CD4-positive, alpha-beta T cell treated with Interleukin-10 for 1 hour (primary cell): ENCODE measurements at regions not wholly inside any gene's neighbourhood (a gene's known extent, or its start where the extent isn't known, plus 50 kb on each side); places are given as distances from the start of the nearest gene placed in this dataset.
A peak's percentile ranks its signal among the peaks of the same experiment; 100 is the strongest.
"Not testable (repeated sequence)": the region's sequence is repeated elsewhere in the genome, so short reads cannot be mapped to it uniquely, and the experiment has no call there.

ENCODE experiments used
- DNase-seq: peaks from one replicate; pipeline ENCODE4 v3.0.0-alpha.2; 2020

- peak; percentile 56 for DNase-seq
Measured at GRCh38 chr14:104389326-104390220, 190.0 kb upstream of the C14orf180 start.

- DNase-seq, result no peak
Measured at GRCh38 chr14:104390221-104390931, 189.2 kb upstream of the C14orf180 start.

DNA sequence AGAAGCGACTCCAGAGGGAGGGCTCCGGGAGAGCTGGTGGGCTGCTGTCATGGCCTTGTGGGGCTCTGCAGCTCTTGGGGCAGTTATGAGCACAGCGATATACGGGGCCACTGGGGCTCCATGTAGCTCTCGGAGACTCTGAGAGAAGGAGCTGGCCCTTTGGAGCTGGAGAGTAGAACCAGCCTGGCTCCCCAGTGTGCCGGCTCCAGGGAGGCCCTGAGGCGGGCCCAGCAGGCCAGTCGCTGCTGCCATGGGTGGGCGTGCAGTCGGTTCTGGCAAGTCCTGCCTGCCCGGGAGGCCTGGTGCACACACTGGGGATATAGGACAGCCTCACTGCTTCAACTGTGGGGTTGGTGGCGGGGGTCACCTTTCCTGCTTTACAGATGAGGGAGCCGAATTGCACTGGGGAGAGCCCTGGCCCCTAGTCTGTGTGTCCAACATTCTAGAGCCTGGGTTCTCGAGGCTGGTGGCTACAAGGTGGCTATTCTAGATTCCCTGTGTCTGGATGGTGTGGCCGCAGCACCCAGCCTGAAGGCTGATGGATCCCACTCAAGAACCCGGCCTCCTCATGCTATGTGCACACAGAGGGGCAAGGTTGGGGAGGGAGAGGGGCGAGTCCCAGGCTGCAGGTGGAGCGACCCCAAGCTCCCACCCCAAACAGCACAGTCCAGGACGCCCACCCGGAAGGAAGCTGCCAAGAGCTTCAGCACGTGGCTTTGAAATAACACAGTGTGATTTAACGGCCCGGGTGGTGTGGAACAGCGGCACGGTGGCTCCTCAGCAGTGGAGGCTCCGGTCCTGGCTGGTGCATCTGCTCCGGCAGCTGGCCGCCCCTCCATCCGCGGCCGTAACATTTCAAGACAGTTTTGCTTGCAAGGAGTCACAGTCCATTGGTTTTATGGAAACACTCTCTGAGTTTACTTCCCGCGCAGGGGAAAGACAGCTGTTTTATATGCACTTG lies 188.3 kb upstream of the C14orf180 start:
- DNase-seq, result no peak

DNA sequence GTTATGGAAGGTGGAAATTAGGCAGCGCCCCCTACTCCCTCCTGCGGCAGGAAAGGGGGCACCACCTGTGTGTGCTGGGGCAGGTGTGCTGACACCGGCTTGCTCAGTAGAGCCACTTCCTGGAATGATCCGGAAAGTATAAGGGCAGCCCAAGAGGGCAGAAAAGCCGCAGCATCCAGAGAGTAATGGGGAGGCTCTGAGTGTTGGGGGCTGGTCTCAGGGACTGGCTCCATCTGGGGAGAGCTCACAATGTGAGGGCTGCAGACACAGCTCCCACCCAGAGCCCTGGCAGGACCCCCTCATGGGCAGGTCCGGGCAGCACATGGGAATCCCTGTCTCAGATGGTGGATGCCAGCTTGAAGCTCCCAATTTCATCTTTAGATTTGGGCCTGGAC lies 187.6 kb upstream of the C14orf180 start:
- peak; percentile 23 for DNase-seq

DNA sequence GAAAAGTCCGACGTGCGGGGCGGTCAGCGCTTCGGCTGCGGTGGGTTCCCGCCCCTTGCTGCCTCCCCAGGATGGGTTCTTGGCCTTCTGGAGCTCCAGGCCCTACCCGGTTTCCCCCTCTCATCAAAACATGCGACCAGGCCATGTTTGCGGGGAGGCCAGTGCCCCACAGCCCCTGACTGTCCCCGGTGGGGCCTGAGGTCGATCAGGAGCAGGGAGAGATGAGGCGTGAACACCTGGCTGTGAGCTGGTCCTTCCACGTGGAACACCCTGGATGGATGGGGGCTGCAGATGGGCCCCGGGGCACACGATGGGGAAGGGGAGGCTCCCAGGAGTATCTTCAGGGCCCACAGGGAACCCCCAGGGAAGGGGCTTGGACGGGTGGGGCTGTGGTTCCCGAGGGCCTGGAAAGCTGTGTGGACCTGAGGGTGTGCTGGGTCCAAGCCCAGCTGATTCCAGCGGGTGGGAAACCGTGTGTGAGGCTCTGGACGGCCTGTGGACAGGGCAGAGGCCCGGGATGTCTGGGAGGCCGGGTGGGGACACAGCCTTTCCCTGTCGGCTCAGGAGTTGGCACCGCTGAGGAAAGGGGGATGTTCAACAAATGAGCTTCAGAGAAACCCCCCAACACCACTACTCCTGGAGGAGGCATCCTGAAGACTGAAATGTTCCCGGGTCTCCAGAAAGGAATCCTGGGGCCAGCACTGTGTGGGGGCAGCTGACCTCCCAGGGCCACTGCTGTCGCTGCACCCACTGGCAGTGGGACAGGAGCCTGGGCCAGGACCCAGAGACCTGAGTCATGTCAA lies 187.0 kb upstream of the C14orf180 start:
- DNase-seq, result no peak

DNA sequence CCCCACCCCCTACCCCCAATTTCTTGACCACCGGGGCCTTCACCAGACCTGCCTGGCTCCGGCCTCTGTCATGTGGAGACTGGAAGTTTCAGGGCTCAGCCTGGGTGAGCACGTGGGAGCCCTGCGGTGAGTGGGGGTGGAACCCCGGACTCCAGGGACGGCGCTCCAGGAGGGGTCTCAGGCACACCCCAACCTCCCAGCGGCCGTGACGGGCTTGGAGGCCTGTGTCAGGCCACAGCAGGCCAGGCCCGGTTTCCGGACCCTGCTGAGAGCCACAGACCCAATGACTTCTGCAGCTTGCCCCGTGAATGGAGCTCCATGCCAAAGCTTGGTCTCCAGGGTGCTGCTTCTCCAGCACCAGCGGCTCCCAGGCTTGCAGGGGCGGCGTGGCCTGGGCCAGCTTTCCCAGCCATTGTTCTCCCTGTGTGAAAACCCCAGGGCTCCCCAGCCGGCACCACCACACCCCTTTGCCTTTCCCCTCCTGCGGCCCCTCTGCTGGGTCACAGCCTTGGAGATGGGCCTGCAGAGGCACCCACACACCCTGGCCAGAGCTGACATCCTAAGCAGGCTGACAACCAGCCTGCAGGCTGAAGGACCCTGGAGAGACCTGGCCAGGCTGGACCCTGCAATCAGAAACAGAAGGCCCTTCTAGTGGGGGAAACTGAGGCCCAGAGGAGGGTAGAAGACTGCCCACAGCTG lies 186.2 kb upstream of the C14orf180 start:
- no peak for DNase-seq

- peak; percentile 78 for DNase-seq
Measured at GRCh38 chr14:104393898-104394381, 185.6 kb upstream of the C14orf180 start.

GRCh38 chr14:104394409-104394851 lies 185.1 kb upstream of the C14orf180 start:
- no peak for DNase-seq

DNA sequence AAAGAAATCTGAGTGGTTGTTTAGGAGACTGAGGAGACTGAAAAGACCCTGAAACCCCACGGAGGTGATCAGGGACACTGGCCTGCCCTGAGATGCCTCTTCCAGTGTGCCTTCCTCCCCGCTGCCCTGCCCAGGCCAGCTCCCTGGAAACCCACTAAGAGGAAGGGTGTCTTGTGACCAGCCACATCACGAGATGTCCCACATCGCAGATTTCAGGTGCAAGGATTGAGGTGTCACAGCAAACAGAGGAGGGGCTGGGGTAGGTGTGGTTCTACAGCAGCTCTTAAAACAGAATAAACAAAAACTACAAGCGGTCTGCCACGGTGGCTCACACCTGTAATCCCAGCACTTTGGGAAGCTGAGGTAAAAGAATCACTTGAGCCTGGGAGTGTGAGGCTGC lies 184.3 kb upstream of the C14orf180 start:
- DNase-seq, result no peak

DNA sequence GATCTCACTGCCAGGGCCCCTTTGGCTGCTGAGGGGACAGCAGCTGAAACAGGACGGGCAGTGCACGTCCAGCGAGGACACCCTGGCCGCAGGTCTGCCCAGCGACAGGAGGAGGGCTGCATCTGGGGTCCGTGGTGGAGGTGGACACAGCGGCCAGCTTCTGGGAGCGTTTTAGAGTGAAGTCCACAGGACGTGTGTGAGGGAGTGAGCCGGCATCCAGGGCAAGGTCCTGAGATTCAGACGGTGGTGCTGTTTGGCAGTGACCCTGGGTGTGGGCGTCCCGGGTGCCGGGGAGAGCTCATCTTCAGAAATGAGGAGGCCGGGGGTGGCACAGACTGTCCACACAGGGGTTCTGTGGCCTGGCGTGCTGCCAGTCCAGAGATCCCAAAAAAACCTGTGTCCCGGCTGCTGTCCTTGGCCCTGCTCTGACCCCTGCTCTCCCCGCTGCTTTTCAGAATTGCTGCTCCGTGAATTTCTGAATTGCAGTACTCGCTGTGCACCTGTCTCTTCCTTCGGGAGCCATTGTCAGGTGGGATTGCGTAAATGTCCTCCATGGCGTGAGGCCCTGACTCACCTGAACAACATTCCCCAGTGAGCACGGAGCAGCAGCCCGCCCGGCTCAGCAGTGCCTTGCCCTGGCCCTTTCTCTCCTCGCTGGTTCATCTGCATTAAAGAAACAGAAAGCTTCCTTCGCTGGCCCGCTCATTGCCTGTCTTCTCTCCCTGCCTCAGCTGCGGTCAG lies 183.5 kb upstream of the C14orf180 start:
- no peak for DNase-seq

DNA sequence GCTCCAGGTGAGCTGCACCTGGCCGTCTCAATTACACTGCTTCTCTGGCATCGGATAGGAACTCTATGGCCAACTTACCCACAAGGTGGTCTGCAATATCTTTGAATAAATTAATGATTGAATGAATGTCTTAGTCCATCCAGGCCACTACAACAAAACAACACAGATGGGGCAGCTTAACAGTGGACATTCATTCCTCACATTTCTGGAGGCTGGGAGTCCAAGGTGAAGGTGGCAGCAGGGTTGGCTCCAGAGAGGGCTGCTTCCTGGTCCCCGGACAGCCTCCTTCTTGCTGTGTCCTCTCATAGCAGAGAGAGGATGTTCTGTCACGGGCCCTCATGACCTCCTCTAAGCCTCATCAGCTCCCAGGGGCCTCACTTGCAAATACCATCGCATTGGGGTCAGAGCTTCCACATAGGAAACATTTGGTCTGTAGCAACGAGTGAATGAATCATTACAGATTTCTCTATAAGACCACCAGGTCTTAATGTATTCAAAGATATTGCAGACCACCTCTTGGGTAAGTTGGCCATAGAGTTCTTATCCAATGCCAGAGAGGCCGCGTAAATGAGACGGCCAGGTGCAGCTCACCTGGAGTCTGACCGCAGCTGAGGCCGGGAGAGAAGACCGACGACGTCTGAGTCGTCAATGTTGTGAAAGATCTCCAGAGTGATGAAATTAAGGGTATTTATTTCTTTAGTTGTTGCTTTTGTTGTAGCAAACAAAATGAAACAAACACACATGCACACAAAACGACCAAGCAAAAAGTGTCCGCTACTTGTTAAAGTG lies 182.7 kb upstream of the C14orf180 start:
- no peak for DNase-seq

GRCh38 chr14:104397956-104398355 lies 181.6 kb upstream of the C14orf180 start:
- DNase-seq, result no peak

DNA sequence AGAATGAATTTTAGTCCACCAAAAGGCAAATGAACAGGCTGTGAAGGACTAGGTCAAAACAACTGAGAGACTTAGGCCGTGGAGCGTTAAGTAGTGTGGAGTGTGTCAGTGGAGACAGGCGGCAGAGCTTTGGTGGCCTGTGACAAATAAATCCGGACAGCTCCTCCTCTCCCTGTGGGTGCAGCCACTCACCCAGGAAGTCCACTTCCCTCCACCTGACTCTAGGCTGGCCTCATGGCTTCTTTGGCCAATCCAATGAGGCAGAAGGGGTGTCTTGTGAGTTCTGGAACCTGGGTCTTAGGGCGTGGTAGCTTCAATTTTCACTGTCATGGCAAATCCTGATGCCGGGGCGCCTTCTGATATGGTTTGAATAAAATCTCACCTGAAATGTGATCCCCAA lies 180.9 kb upstream of the C14orf180 start:
- no peak for DNase-seq

DNA sequence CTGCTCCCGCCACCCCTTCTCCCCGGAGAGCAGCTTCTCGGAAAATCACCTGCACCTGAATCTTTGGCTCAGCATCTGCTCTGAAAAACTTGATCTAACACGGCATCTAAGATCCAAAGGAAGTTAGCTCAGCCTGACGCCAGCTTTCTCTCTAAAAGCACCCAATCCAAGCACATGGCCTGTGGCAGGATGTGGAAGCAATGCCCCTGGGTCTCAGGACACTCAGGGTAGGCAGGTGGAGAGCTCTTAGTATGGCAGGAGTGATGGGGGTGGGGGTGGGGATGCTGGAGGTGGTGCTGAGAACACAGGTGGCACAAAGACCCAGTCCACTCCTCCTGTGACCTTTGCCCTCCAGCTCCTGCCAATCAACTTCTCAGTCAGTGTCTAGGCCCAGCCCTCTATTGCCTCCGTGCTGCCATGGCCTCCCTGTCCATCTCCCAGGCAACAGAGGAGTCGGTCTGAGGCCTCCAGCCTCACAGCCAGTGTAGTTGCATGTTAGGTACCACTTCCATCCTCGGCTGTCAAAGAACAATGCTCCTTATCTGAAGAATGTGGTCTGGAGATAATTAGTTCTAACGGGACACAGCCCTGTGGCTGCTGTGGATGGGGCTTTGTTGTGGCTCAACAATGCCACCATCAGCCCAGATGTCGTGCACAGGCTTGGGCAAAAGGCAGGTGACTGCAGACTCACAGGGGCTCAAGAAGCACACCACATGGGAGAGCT lies 180.0 kb upstream of the C14orf180 start:
- DNase-seq, result peak; percentile 51

DNA sequence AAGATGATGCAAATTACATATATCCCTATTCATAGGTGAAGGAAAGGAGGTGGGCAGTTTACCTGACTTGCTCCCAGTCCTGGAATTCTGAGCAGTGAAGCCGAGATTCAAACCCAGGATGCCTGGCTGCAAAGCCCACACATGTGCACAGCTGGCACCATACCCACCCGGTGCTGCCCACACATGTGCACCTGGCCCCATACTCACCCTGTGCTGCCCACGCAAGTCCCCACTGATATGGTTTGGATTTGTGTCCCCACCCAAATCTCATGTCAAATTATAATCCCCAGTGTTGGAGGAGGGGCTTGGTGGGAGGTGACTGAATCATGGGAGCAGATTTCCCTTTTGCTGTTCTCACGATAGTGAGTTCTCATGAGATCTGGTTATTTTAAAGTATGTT lies 179.2 kb upstream of the C14orf180 start:
- DNase-seq, result no peak

GRCh38 chr14:104401785-104402184 lies 177.8 kb upstream of the C14orf180 start:
- no peak for DNase-seq

DNA sequence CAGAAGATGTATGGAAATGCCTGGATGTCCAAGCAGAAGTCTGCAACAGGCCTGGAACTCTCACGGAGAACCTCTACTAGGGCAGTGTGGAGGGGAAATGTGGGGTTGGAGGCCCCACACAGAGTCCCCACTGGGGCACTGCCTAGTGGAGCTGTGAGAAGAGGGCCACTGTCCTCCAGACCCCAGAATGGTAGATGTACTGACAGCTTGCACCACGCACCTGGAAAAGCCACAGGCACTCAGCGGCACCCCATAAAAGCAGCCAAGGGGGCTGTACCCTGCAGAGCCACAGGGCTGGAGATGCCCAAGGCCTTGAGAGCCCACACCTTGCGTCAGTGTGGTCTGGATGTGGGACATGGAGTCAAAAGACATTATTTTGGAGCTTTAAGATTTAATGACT lies 177.3 kb upstream of the C14orf180 start:
- not testable (repeated sequence) for DNase-seq

DNA sequence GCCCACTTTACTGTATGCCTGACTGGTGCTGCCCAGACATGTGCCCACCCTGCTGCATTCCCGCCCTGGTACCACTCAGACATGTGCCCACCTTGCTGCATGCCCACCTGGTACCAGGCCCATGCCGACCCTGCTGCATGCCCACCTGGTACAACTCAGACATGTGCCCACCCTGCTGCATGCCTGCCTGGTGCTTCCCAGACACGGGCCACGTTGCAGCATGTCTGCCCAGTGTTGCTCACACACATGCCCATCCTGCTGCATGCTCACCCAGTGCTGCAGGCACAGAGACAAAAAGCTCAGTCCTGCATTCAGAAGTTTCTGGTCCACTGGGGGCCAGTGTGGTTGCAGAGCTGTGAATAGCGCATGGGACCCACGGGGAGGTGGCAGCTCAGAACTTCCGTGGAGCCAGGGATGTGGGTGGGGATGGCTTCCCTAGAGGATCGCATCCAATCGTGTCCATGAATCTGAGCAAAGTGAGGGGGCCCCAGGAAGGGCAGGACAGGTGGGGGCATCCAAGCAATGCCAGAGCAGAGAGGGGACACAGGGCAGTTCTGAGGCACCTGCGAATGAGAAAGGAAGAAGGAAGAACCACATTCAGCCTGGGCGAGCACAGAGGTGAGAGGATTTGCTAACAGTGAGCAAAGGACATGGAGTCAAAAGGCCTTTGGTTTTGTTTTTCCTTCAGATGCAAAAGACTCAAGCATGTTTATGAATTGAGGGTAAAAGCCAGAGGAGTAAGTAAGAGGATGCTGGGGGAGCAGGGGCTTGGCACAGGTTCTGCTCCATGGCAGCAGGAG lies 175.9 kb upstream of the C14orf180 start:
- DNase-seq, result no peak
